G401 (cell line): ENCODE measurements at regions not wholly inside any gene's neighbourhood (a gene's known extent, or its start where the extent isn't known, plus 50 kb on each side); places are given as distances from the start of the nearest gene placed in this dataset.

Experiments
- DNase-seq: peaks from one replicate; pipeline ENCODE4 v3.0.0-alpha.2; 2015; ENCODE audit warnings: low spot score
- in situ Hi-C: cut with HindIII; loops from 2 replicates; pipeline ENCODE4 v1.10.0; 2016; ENCODE audit warnings: low sequenced_read_pairs, mixed read lengths

DNA sequence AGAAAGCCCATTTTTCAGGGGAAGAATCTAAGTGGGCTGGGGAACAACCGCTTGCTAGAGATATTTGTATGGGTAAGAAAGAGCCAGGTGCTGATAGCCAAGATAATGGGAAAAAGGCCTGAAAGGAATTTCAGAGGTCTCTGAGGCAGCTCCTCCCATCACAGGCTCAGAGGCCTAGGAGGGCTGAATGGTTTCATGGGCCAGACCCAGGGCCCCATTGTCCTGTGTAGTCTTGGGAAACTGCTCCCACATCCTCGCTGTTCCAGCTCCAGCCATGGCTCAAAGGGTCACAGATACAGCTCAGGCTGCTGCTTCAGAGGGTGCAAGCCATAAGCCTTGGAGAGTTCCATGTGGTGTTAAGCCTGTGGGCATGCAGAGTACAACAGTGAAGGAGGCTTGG, 73.2 kb upstream of the ARHGAP20 start:
- in situ Hi-C loops = no loop called here
- no peak for DNase-seq

DNA sequence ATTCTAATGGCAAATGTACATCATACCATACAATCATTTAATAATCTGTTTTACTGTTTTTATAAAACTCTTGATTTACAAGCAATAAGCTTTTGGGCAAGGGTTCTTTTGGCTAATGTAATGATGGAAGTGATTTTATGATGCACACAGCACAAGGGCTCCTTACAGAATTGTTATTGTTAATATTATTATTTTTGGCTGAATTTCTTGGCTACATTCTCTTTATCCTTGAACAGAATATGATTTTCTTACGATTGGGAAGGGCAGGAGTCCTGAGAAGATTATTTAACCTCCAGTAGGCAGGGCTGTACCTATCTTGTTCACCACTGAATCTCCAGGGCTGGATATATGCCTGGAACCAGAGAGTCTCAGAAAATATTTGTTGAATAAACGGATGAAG, 70.4 kb upstream of the ARHGAP20 start:
- in situ Hi-C loops = no loop called here
- no peak for DNase-seq

DNA sequence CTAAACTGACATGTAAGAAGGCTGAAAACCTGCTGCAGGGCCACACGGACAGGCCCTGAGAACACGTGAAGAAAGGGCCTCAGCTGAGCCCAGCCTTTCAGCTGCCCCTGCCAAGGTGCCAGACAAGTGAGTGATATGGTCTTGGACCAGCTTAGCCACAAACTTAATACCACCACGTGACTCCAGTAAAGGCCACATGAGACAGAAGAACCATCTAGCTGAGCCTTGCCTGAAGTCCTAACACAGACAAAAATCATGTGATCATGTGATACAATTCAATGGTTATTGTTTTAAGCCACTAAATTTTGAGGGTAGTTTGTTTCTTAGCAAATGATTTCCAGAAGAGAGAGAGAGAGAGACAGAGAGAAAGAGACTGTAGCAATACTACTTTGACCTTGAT, 66.9 kb upstream of the ARHGAP20 start:
- in situ Hi-C loops = no loop called here
- no peak for DNase-seq

DNA sequence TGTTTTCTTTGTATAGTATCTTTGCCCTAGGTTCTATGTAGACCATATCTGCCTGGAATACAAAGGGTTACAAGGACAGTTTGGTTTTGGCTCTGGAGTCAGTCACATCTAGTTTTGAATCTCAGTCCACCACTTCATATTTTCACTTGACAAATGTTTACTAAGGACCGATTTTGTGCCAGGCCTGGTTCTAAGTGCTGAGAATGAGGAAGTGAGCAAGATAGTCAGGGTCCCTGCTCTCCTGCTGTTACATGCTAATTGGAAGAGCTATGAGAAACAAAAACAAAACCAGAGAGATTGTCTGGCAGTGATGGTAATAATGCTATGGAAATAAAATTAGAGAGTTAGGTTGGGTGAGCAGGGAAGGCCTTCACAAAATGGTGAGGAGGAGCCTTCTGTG, 66.1 kb upstream of the ARHGAP20 start:
- DNase-seq = no peak
- in situ Hi-C loops = no loop called here

DNA sequence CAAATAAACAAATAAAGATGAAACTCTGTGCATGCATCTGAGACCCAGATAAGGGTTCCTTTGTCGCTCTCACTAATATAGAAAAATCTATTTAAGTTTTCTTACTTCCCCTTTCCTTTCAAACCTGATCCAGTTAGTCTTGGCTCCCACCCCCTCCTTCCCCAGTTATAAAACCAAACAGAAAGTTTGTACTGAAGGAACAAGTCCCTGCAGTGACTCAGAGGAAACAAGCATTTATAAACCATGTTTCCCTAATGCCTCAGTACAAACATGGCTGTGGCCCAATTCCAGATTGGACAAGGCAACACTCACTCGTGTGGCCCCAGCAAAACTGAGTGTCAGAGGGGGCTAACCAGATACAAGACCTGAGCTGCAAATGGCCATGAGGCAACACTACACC, 65.5 kb upstream of the ARHGAP20 start:
- DNase-seq = no peak
- in situ Hi-C loops = no loop called here

DNA sequence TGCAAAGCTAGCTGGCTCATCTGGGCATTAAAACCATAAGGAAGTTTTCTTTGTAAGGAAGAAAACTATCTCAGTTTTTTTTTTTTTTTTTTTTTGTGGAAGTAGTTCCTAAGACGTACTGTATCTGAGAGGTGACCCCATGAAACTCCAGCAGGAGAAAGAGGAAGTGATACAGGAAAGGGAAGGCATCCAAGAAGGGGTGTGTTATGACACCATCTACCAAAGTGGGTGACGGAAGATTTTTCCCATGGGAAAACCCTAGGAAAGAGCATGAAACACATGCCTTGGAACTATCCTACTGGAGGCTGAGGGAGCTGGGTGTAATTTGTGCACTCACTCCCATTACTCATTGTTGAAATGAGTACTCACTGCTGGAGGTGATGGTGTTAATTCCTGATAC, 63.8 kb upstream of the ARHGAP20 start:
- DNase-seq = no peak
- in situ Hi-C loops = no loop called here

DNA sequence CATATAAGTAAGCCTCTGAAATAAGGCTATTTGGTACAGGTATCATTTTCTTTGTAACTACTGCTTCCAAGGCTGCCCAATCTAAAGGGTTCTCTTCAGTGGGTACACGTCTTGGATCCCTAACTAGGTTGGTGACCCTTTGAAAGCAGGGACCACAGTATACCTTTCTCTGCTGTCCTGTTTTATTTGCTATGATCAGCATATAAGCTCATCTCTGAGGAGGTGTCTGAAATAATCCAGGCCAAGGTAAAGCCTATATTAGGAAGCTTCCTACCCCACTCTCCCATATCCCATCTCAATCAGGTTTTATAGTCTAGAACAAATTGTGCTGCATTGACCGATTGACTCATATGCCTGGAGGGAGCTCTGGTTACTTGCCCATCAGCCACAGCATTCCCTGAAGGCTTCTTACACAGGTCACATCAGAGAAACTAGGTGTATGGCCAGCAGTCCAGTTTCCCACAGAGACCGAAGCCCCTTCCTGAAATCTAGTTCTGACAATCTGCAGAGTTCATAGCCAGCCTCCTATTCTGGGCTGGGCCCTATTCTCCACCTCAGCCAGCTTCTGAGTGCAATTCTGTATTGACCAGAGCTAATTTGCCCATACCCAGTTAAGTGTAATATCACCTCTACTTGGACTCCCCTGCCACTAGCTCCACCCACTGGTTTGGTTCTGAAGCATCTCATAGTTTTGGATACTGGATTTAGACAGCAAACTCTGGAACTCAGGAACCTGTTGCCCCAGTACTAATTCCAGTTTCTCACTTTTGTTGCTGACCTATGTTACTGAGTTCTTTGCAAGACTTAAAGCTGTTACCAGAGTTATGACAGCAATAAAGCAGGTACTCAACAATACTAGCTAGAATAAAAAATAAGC, 62.1 kb upstream of the ARHGAP20 start:
- in situ Hi-C loops = no loop called here
- no peak for DNase-seq

DNA sequence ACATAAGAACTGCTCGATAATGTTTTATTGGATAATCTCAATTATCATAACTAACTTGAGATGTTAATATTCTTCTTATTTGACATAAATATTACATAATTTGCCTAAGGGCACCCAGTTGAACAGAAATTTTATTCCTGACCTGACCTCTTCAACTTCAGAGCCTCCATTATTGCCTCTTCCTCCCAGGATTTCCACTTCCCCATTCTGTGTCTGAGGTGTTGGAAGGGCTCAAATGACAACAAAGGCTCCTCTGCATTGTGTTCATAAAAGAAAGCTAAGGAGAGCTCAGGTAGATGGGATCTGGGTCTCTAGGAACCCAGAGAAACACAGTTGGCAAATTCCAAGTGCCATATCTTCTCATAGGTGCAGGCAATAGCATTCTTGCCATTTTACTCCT, 61.2 kb upstream of the ARHGAP20 start:
- in situ Hi-C loops = no loop called here
- no peak for DNase-seq

DNA sequence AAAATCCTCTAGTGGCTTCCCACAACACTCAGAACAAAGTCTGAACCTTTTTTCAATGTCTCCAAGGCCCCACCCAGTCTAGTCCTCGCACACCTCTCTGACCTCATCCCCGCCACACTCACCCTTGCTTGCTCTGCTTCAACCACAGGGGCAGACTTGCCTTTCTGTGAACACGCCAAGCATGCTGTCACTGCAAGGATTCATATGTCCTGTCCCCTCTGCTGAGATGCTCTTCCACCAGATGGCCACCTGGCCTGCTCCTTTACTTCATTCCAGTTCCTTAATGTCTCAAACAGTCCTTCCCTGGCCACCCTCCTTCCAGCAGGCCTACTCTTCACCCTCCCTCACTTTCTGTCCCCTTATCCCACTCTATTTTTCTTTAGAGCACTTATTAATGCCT, 60.6 kb upstream of the ARHGAP20 start:
- in situ Hi-C loops = no loop called here
- no peak for DNase-seq

DNA sequence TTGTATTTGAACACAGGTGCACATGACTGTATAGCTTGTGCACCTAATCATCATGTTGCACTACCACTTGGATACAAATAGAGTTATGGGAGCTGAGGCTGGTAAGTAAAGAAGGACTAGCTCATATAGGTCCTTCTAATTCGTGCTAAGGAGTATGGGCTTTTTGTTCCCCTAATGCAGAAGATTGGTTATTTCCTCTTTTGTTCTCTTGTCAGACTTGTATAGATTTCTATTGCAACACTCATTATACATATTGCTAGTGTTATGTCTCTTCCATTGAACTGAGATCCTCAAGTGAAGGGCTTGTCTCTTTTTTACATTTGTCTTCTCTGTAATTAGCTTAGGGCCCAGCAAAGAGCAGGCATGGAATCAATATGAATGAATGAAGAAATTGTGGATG, 54.1 kb upstream of the ARHGAP20 start:
- no peak for DNase-seq
- in situ Hi-C loops = no loop called here

DNA sequence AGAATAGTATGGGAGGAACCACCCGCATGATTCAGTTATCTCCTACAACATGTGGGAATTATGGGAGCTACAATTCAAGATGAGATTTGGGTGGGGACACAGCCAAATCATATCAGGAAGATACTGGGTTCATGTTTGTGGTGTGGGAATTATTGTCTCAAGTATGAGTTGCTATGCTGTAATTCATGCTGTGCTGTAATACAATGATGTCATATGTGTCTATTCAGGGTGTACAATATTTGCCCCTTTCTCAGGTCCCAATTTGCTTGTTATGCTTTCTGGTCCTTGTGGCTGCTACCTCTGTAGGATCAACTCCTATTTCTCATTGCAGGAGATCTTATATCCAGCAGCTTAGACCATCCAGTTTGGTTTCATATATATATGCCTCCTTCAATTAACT, 52.2 kb upstream of the ARHGAP20 start:
- DNase-seq = no peak
- in situ Hi-C loops = no loop called here

DNA sequence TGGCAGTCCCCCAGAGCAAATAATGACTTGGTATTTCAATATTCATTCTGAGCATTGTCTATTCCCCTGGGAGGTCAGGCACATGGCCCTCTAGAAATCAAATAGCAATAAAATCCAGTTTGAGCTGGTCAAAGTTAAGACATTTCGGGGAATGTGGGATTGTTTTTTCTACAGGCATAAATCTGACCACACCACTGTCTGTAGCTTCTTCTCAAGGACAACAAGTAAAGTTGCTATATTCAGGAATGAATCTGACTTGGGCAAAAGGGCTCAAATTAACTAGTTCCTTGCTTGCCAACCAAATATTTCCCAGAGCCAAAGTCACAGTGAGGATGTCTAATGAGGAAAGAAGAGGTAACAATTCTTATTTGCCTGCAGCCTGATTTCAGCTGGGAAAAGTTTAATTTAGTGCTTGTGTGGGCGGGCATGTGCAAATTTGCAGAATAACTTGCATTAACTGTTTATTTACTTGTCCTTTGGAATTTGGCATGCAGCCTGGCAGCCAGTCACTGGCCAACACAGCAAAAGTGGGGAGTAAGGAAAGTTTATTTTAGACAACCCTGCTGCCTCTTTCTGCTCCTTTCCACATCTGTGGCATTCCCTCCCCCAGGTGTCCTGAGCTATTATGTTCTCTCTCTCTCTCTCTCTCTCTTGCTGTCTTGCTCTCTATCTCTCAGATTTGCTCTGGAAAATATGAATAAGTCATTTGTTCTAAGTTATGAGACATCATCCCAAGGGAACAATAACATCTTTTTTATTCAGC, 51.2 kb upstream of the ARHGAP20 start:
- DNase-seq = no peak
- in situ Hi-C loops = no loop called here

DNA sequence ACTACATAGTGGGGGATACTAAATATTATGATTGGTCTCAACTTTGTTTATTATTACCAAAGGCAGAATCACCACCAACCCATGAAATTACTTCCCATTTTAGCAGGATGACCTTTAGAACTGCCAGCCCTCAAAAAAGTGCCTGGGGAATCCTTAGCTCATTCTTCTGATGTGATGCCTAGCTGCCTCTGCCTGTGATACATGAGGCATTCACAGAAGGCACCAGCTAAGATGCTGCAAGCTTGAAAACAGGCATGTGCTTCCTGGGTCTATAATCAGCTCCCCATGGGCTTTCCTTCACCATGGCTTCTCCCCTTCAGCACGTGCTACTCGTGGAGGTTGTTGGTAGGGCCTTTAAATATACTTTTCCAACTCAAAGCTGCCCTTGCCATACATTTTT, 50.4 kb upstream of the ARHGAP20 start:
- in situ Hi-C loops = no loop called here
- no peak for DNase-seq
